GM12878 (cell line): ENCODE measurements at regions not wholly inside any gene's neighbourhood (a gene's known extent, or its start where the extent isn't known, plus 50 kb on each side); places are given as distances from the start of the nearest gene placed in this dataset.

Experiments
- ATF7 ChIP-seq: fragments of 450-650 bp; IDR thresholded peaks from 2 replicates; pipeline ENCODE4 v1.6.1; 2016; ENCODE audit warnings: low read depth, mild to moderate bottlenecking
- BHLHE40 ChIP-seq, 2 experiments: fragments of 450-650 bp in 1 of 2; IDR thresholded peaks; 2 replicates each; pipeline ENCODE4 v1.6.1; 2011 to 2017; ENCODE audit warnings: low read depth in 2 of 2, borderline replicate concordance in 1 of 2, improper control_type of control experiment in 1 of 2, low read length in 1 of 2, mild to moderate bottlenecking in 1 of 2
- EGR1 ChIP-seq, 2 experiments: IDR thresholded peaks; 1 replicate in 1 of 2; 2 replicates in 1 of 2; pipeline ENCODE4 v1.6.1; 2011 to 2012; ENCODE audit warnings: low read depth in 2 of 2, low read length in 2 of 2, borderline replicate concordance in 1 of 2, mild to moderate bottlenecking in 1 of 2, moderate library complexity in 1 of 2
- EP300 ChIP-seq, 2 experiments: fragments of 150-350 bp in 1 of 2; IDR thresholded peaks; 2 replicates each; pipeline ENCODE4 v1.6.1; 2011 to 2012; ENCODE audit warnings: low read depth in 2 of 2, low read length in 2 of 2, borderline replicate concordance in 1 of 2, improper control_type of control experiment in 1 of 2, inconsistent platforms in 1 of 2; ENCODE audit not compliant: control insufficient read depth in 1 of 2
- FOS ChIP-seq: IDR thresholded peaks from 3 replicates; pipeline ENCODE4 v1.6.1; 2011; ENCODE audit warnings: borderline replicate concordance; ENCODE audit not compliant: insufficient read length; ENCODE audit errors: extremely low read depth
- RFX5 ChIP-seq: IDR thresholded peaks from 2 replicates; pipeline ENCODE4 v1.6.1; 2011; ENCODE audit warnings: low read depth, low read length, improper control_type of control experiment
- SUZ12 ChIP-seq: fragments of 200-600 bp; sonication (generic); IDR thresholded peaks from one replicate; pipeline ENCODE4 v1.6.1; 2018; ENCODE audit warnings: antibody characterized with exemption, mild to moderate bottlenecking; ENCODE audit not compliant: unreplicated experiment

GRCh38 chr9:102521097-102521755, 473.9 kb upstream of the CYLC2 start:
- TF ChIP-seq EGR1 (IDR thresholded peaks at IDR 0.05; ENCODE audit: borderline replicate concordance in 1 of 2, low read depth in 2 of 2, low read length in 2 of 2) = no peak
- no peak for TF ChIP-seq SUZ12
- TF ChIP-seq ATF7 = no peak
- no peak for TF ChIP-seq RFX5
- no peak for TF ChIP-seq EP300 (IDR thresholded peaks at IDR 0.05; ENCODE audit: borderline replicate concordance in 1 of 2, control insufficient read depth in 1 of 2, low read depth in 2 of 2, low read length in 2 of 2)
- TF ChIP-seq BHLHE40 (IDR thresholded peaks at IDR 0.05; ENCODE audit: borderline replicate concordance in 1 of 2, low read depth in 2 of 2, low read length in 1 of 2) = no peak
- TF ChIP-seq FOS = no peak
